NCI-H128 (cell line): ENCODE measurements at regions not wholly inside any gene's neighbourhood (a gene's known extent, or its start where the extent isn't known, plus 50 kb on each side); places are given as distances from the start of the nearest gene placed in this dataset.

ENCODE experiments used
- DNase-seq: peaks from one replicate; lab custom pipeline; 2025; ENCODE audit not compliant: unreplicated experiment; lab: John Stamatoyannopoulos, UW

DNA sequence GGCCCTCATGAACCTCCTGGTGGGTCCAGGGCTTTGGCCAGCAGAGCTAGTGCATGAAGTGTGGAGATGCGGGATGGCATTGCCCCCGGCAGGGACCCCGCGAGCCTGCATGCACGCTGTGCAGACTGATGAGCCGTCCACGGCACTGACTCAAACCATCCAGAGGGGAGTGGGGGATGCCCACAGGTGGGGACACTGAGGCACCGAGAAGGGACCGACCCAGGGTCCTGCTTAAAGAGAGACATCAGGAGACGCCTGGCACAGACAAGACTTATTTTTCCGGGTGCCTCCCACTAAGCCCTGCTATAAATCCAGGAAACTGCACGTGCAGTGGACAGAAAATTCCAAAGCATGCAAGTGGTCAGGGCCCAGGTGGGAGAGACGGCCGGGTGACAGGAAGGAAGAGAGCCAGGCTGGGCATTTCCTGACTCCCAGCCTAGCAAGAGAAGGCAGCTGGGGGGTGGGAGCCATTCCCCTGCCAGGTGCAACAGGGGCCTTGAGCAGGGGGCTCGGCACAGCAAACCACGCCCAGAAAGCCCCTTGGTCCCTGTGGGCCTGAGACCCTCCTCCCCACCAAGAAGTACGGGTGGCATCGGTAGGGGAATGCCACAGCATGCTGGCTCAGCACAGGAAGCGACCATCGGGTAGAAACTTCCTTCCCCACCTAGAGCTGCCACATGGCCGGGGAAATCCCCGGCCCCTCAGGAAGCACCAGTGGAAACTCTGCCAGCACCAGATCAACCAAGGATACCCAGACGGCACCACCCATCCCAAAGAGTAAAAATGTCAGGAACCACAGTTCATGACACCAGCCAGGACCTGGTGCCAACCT is 91.5 kb downstream of the FOXL3 start:
- DNase-seq, result no peak

DNA sequence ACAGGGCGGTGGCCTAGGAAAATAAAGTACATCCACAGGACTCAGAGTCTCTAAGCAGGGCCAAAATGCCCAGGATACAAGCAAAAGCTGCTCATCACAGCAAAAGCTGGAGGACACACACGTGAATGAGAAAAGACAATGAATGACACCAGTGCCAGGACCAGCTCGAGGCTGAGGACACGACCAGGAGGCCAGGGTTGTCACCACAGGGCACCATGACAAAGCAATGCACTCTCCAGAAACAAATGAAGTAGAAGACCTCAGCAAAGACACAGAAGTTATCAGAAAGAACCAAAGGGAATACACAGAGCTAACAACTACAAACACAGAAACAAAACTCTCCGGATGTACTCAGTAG is 92.1 kb downstream of the FOXL3 start:
- no peak for DNase-seq

DNA sequence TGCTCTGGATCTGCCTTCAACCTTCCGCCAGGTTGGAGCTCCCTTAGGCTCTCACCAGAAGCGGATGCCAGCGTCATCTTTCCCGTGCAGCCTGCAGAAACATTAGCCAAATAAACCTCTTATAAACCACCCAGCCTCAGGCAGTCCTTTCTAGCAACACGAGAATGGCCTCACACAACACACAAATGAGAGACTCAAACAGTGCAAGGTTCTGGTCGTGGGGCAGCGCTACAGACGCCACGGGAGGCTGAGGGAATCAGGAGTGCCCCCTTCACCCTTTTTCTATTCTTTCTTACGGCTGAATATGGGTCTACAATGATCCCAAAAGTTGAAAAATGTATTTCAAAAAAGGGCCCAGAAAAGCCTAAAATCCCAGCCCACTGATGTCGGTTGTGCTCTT is 96.4 kb downstream of the FOXL3 start:
- no peak for DNase-seq

DNA sequence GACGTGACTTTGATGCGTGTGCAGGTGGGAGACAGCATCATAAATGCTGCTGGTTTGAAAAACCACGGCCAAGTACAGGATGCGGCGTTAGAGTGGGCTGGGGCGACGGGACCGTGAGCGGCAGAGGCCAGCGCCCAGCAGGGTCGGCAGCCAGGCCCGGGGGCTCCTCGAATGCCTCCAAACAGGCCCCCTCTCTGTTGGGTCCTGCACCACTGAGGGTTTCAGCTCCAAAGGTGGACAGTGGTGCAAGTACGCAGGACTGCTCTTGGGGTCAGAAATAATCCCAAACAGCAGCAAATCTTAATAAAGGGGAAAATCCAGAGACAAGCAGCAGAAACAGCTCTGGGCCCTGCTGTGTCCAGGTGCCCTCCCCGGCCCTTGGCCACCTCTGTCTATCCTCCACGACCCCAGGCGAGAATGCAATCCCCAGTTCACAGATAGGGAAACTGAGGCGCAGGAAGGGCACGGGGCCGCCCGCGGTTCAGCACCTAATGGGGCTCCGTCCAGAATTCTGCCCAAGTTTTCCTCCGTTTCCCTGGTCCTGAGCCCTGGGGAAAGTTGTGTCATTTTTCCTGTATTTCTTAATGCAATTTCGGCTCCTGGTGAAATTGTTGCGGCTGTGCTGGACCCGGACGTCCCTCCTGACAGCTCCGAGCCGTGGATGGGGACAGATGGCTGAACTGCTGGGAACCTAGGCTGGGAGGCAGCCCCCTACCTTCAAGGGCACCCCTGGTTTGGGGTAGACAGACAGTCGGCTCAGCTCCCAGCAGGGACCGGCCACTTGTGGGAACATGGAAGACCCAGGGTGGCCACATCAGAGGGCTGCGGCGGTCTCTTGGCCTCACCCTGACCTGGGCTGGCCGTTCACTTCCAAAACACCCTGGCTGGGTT is 97.4 kb downstream of the FOXL3 start:
- no peak for DNase-seq

DNA sequence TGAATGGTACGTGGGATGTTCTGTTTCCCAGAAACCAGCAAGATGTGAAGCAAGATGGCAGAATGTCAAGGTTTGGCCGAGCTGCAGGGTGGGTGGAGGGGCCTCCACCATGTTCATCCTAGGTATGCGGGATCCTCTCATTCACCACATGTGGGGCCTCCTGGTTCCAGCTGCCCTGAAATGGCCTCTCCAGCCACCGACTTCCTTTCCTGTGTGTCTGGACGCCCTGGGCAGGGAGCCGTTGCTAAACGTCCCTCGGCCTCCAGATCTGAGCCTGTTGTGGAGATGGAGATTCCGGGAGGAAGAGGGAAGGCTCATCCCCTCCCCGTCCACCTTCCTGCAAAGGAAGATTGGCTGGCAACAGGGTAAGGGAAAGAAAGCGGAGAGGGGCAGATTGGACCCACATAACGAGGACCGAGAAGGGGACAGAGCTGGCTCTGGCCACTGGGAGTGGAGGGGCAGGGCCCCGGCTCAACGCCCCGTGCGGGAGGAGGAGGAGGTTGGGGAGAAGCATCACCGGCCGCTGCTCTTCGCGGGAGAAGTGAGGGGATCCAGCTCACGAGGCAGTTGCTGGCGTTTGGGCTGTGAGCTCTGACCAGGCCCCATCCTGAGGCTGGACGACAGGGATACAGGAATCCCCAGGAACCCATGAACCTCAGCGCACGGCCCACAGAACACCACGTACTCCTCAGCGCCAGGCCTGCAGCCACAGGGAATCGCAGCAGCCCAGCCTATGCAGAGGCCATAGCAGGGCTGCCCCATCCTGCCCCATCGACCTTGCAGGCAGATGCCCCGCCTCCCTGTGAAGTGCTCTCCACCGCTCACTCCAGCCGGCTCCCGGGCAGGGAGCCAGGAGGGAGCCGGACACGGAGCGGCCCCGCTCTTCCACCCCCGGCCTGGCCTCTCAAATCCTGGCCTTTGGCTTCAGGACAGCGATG is 98.3 kb downstream of the FOXL3 start:
- peak; percentile 16 for DNase-seq

DNA sequence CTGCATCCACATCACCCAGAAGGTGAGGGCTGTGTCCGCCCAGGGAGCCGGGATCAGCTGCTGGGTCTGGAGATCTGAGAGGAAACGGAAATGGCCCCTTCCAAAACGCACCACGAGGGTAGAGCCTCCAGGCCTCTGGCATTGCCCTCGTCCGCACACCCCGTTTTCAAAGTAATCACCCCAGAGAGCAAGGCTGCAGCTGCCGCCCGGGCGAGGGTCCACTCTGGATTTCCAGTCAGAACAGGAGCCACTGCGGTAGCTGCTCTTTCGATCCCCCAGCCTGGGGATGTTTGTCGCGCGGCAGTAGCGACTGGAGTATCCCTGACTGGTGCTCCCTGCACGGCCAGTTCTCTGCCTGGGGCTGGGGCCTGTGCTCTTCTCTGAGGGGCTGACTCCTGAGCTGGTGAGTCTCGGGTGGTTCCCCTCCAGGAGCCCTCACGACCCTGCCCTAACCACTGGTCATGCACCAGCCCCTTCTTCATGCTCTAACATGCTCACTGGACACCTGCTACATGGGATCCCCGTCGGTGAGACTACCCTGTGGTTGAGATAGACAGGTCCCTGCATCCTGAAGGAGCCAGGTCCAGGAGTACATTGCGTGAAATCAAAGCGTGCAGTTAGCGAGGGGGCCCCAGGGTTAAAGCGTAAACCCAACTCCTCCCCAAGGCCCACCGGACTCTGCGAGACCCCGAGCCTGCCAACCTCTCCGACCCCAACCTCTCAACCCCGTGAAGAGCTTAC is 99.2 kb downstream of the FOXL3 start:
- DNase-seq, result no peak

DNA sequence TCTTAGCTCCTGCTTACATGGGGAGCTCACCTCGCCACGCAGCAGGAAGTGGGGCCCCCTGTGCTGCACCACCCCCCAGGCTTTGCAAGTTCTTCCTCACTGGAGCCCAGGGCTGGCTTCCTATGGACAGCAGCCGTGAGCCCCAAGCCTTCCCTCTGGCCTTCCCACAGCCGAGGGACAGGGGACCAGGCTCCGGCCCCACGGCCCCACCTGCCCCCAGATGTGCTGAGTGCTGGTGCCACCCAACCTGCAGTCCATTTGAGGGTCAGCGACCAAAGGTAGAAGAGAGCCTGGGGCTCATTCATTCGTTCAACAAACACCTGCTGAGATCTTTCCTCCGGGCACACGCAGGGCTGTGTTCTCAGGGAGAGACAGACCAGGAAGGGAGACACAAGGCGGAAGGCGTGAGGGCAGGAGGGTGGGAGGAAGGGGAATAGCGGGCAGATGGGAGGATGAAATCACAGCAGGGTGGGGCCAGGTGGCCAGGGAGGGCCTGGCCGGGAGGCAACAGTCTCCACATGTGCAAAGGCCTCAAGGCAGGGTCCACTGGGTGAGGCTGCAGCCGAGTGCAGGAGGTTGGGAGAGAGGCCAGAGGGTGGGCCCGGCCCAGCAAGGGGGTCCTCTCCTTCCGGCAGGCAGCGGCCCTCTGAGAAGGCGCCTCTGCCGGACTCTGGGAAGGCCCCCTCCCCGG is 100.1 kb downstream of the FOXL3 start:
- no peak for DNase-seq

DNA sequence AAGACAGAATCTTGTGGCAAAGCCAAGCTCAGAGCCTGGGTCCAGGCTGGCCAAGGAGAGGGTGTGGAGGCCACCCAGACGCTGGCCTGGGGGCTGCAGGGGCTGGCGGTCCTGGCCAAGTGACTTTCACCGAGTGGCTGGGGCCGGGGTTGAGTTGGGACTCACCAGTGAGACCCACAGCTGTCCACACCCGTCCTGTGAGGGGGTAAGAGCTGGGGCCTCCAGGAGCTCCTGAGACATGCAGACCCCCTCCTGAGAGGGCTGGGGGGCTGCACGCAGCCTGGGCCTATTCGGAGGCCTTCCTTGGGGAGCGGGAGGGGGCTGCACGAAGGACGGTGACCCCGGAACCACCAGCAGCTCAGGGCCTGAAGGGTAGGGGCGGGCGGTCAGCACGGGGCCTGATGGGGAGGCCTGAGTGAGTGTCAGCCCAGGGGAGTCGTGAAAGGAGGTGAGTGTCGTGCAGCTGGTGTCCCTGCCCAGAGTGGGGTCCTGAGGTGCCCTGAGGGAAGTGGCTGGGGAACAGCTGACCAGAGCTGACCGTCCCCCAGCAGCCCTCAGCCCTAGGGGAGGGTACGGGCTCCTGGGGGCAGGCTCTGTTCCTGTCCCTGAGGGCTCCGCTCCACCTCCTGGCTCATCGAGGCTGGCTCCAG is 100.9 kb downstream of the FOXL3 start:
- DNase-seq, result no peak

DNA sequence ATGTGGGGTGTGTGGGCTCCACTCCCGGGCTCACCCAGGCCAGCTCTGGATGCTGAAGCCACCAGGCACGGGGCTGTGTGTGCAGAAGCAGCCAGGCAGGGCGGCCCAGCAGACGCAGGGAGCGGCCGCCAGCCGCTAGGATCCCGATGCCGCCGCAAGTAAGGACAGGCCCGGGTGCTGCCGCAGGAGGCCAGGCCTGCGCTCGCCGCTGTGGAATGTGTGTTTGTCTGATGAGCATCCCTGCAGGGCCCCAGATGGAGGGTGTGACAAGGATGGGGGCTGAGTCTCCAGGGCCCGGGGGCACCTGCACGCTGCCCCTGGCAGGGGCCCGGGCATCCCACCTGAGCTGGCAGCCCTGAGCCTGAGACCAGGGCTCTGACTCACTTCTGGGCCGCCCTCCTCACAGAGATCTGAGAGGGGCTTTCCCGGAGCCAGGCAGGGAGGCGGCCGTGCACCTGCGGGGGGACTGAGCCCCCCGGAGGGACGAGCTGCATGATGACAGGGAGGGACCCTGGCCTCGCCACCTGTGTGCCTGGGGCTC is 101.5 kb downstream of the FOXL3 start:
- DNase-seq, result no peak

DNA sequence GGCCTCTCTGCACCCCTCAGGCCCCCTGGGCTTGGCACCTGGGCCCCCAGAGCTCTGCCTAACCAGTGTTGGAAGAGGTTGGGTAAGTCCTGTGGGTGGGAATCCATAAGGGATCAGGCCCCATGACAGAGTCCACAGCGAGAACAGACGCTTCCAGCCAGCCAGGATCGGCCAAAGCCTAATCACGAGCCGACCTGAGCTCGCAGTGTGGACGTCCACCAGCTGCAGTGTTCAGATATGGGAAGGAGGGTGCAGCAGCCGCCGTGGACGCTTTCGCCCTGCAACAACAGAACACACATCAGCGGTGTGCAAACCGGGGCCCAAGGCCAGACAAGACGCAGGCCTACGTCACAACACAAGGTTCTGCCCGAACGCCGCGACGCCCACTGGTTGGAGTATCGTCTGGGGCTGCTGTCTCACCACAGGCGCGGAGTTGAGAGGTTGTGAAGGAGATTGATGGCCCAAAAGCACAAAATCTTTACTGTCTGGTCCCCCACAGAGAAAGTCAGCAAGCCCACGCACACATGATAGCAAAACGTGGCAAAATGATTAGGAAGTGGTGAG is 102.1 kb downstream of the FOXL3 start:
- DNase-seq, result no peak

DNA sequence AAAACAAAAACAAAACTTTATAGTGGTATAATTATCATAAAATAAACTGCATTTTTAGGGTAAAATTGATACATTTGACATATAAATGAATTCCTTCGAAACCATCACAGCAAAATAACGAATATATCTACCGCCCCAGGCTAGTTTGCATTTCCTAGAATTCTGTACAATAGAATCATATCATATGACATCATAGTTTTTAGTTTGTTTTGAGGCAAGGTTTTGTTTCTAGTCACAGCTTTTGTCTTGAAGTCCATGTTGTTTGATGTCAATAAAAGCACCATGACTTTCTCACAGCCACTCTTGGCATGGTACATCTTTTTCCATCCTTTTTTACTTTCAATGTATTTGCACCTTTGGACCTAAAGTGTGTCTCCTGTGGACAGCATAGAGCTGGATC is 102.9 kb downstream of the FOXL3 start:
- no peak for DNase-seq

DNA sequence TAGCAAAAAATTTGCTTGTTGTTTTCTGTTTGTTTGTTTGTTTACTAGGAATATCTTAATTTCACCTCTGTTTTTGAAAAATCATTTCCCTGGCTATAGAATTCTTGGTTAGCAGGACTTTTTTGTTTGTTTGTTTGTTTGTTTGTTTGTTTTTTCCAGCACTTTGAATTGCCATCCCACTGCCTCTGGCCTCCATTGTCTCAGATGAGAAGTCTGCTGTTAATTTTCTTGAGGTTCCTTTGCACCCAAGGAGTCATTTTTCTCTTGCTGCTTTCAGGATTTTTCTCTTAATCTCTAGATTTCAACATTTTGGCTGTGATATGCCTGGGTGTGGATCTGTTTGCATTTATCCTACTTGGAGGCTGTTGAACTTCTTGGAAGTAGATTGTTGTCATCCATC is 105.7 kb downstream of the FOXL3 start:
- DNase-seq, result no peak

DNA sequence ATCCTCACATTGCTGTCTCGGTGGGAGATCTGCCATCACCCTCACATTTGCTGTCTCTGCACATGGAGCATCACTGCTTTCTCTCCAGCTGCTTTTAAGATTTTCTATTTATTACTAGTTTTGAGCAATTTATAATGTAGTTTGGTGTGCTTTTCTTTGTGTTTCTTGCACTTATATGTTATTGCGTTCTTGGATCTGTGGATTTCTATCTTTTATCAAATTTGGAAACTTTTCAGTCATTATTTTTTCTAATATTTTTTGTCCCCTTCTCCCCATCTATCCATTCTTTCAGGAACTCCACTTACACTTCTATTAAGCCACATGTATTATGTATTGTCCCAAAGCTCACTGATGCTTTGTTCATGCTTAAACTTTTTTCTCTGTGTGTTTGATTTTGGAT is 108.9 kb downstream of the FOXL3 start:
- DNase-seq, result no peak

DNA sequence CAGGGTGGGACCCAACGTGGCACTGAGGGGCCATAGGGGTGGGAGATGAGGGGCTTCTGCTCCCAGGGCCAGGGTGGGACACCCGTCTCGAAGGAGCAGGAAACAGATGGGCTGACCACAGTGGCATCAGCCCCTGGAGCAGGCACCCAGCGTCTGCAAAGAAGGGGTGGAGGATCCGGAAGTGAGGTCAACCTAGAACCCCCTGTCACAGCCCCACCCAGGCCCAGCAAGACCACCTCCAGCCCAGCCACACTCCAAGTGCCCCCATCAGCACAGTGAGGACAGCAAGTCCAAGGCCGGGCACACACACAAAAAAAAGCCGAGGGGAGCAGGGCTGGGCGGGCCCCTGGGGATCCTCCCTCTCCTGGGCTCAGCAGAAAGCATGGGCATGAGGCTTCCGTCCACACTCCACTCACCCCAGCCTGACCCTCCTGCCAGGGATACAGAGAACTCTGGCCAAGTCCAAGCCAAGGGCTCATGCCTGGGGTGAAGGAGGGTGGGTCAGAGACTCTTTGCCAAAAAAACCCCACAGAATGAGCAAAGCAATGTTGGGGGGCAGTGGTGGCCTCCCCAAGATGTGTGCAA is 111.0 kb downstream of the FOXL3 start:
- no peak for DNase-seq

DNA sequence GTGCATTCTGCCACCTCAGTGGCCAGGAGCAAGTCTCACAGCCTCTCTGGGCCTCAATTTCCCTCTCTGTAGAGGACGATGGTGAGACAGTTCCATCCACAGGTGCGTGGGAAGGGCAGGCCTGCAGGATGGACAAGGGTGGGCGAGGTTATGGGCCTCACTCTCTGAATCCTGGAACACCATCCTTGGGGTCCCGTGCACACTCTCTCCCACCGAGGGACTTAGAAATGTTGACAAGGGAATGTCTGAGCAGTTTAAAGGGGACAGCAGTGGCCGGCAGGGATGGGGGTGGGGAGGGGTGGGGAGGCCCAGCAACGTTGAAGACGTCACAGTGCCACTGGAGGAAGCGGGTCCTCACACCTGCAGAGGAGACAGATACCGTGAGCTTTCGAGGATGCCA is 111.5 kb downstream of the FOXL3 start:
- no peak for DNase-seq

DNA sequence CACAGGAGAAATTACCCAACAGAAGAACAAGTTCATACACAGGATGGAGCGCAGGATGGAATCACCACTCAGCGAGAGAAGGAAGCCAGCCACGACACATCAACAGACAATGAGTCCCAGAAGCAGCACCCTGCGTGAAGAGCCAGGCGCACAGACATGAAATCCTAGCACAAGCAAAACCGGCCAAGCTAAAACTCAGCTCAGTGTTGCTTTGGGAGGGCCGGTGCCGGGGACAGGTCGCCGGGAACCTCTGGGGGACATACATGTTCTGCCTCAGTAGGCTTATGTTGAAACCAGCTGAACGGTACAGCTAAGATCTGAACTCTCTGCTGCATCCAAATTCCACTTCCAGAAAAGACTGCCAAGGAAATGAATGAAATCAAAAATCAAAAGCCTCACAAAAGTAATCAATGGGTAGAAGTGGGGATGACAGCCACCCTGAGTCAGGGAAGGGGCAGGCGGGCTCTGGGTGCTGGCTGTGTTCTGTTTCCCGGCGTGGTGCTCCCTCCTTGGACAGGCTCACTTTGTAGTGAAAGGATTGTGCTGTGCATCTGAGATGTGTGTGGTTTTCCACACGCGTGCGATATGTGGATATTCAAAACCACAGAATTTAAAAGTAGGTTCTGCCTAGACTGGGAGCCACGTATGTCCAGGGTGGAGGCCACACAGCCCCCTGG is 114.7 kb downstream of the PDGFA start:
- DNase-seq, result no peak

DNA sequence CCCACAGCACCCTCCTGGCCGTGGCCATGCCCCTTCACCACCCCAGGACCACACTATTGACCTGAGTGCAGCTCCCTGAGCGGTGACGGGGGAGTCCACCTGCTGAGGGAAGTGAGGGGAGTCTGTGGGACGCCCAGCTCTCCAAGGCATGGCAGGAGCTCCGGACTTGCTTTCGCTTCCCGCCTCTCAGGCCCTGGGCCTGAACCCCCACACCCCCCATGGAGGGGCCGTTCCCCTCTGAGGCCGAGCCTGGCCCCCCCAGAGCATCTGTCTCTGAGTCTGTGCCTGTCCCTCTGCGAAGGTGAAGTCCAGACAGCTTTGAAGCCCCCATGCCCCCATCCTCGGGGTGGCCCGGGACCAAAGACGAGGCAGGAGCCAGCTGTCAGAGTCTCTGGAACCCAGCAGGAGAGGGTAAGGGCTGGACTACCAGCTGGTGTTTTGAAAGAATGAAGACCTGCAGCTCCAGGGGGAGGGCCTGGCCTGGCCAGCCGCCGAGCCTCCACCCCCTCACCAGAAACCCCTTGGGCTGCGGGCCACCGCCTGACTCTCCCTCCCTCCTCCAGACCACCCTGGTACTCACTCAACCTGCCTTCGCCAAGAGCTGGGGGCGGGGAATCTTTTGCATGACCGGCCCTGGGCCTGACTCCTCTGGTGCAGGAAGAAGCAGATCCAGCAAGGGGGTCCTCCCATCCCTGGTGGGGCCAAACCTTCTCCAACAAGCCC is 114.0 kb downstream of the PDGFA start:
- no peak for DNase-seq
